ENCODE measurements at regions not wholly inside any gene's neighbourhood (a gene's known extent, or its start where the extent isn't known, plus 50 kb on each side); places are given as distances from the start of the nearest gene placed in this dataset.

- no peak for DNase-seq (ENCODE audit: low spot score)
Observed at GRCh38 chr4:126687655-126688358, 945.0 kb upstream of the INTU start.

DNA sequence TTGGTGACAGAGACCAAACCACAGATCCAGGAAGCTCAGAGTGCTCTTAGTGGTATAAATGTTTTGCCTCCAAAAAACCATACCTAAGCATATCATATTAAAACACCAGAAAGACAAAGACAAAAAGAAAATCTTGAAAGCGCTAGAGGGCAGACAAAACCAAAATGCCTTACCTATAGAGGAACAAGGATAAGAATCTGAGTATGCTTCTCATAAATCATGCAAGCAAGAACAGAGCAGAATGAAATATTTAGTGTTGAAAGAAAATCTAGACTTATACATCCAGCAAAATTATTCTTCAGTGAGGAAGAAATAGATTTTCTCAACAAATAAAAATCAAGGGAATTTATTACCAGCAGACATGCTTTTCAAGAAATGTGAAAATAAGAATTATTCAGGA is 941.0 kb upstream of the INTU start:
- DNase-seq (ENCODE audit: low spot score) = no peak

DNA sequence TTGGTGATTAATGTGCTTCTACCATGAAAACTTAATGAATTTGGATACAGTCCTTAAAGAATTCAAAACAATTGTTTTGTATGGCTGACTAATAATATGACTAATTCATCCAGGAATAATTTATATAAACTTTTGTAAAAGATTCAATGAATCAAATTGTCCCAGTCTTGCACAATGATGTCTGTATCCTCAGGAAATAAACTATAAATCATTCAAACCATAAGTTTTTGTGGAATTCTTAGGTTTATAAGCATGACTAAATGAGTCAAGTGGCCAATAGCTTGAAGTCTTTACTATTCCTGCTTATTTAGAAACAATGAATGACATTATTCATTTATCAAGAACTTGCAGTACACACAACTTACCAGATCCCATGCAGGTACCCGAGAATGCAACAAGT is 935.0 kb upstream of the INTU start:
- no peak for DNase-seq (ENCODE audit: low spot score)

GRCh38 chr4:126698224-126698623 is 934.5 kb upstream of the INTU start:
- no peak for DNase-seq (ENCODE audit: low spot score)

DNA sequence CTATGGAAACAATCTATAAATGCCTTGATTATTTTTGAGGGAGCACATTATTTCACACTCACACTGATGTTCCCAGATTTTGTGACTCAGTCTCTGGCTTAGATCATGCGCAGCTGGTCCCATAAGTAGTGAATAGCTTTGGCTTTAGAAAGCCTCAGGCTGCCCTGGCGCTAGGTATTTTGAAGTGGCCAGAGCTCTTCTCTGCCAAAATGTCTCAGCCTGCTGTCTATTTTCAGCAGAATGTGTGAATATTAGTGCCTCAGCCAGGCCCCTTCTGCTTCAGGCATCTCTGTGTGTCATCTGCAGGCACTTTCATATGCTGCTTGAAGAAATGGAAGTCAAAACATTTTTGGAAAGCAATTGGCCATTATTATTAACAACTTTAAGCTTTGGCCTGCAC is 931.0 kb upstream of the INTU start:
- DNase-seq (ENCODE audit: low spot score) = peak; percentile 23

- DNase-seq (ENCODE audit: low spot score) = no peak
Observed at GRCh38 chr4:126702747-126703146, 930.0 kb upstream of the INTU start.

DNA sequence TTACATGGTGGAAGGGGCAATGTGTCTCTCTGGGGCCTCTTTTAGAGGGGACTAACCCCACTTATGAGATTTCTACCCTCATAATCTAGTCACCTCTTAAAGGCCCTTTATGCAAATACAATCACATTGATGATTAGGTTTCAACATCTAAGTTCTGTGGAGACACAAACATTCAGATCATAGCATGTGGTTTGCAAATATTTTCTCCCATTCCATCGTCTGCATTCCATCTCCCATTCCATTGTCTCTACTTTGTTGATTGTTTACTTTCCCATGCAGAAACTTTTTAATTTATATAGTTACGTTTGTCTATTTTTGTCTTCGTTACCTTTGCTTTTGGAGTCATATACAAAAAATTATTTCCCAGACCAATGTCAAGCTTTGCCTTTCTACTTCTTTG is 927.5 kb upstream of the INTU start:
- no peak for DNase-seq (ENCODE audit: low spot score)

DNA sequence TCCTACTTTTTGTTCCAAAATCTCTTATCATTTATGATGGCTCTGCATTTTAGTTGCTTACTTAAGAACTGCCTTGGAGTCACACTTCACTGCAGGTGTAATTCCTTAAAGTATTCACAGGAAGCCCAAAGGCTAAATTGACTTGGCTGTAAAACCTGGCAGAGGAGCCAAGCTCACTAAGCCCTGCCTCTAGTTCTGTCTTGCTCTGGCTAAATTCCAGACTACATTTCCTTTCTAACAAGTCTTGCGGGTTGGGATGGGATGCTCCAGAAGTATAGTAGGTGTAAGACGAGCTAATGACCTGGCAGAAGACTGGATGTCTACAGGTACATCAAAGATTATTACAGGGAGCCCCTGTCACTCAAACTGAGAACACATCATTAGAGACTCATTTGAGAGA is 924.0 kb upstream of the INTU start:
- no peak for DNase-seq (ENCODE audit: low spot score)

GRCh38 chr4:126710935-126711334 is 921.8 kb upstream of the INTU start:
- DNase-seq (ENCODE audit: low spot score) = no peak

GRCh38 chr4:126715067-126715466 is 917.7 kb upstream of the INTU start:
- no peak for DNase-seq (ENCODE audit: low spot score)

- DNase-seq (ENCODE audit: low spot score) = no peak
Observed at GRCh38 chr4:126715681-126716080, 917.1 kb upstream of the INTU start.

DNA sequence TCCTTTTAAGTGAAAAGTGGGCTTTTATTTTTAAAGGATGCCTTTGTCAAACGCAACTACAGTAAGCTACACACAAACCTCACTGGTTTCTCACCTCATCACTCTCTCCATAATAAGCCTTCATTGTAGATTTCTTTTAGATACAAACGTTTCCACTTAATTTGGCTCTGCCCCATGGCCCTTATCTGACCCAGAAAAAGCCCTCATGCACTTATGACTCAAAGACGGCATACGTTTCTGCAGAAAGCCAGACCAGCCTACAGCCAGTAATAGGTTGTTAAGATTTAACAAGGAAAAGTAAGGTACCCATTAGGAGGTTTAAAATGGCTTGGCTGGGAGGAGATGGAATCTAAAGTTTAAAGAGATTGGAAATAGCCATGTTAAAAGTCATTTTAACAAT is 914.6 kb upstream of the INTU start:
- DNase-seq (ENCODE audit: low spot score) = no peak

DNA sequence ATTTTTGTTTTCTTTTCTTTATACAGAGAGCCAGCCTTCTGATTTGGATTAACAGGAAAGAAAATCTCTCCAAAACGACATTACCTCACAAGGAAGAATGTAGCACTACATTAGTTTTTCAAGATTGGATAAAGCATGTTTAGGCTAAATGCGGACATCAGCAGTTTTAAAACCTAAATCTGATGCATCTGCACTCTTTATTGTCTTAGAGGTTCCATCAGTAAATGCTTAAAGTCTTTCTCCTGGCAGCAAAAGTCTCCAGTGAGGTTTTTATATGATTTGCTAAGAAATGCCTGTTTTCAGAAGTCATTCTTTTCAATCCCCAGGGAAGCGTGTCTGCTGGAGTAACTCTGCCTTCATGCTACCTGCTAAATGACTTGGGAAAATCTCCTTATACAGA is 912.9 kb upstream of the INTU start:
- DNase-seq (ENCODE audit: low spot score) = no peak

DNA sequence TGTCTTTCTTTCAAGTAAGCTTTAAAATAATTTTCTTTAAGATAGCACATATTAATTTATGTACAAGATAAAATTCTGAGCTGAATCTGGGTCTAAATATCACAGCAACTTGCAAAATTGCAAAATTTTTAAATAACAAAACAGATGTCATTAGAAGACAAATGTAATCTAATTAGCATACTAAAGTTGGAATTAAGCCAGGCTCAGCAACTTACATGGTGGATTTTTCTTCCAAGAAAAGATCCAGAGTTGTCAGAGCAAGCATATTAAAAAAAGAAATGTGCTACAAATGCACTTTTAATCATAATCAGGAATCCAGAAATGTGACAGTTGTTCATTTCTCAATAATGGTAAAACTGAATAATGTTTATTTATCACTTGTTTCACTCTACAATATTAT is 906.9 kb upstream of the INTU start:
- no peak for DNase-seq (ENCODE audit: low spot score)

DNA sequence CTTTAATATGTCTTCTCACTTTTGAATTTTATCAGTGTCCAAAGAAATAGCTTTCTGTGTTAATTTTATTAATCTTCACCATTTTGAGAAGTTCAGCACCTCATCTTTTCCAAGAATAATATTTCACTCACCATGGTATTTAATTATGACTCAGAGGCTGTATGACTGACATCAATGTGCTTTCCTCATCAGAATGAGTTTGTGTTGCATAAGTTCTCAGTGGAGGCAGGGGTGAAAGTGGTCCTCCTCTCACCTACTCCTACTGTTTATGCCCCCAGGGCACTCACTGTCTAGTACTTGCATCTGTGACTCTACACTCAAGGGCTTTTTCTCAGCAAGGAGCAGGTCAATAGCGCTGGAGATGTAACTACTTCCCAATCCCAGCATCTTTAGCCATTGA is 905.3 kb upstream of the INTU start:
- DNase-seq (ENCODE audit: low spot score) = no peak

- no peak for DNase-seq (ENCODE audit: low spot score)
Observed at GRCh38 chr4:126731062-126731461, 901.7 kb upstream of the INTU start.

DNA sequence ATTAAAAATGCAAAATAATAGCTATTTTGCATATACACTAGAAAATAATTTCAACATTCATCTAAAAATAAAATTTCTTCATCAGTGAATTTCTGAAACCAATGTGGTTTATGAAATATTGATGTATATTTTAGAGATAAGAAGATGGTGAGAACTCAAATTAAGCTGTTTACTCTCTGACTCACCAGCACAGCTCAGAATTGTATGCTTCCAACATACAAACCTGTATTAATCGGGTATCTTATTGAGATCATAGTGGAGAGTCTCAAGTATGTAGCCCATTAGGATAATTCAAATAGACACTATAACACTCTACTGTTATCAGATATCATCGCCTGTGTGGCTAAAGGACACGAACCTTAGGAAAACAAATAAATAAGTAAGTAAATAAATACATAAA is 899.5 kb upstream of the INTU start:
- no peak for DNase-seq (ENCODE audit: low spot score)

DNA sequence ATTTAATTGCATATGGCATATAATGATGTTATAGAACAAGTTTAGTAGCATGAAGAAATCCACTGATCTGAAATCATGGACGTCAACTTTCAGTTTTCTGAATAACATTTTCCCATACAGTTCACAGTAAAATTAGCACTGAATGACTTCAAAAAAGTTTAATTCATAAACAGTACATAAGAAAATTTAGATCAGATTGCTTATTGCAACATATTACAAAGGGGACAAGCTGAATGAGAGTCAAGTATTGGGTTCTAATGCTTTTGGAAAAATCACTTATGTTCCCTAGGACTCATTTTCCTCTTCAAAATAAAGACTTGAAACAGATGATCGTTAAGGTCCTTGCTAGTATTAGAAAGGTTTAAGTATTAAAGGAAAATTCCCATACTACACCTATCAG is 898.3 kb upstream of the INTU start:
- no peak for DNase-seq (ENCODE audit: low spot score)

DNA sequence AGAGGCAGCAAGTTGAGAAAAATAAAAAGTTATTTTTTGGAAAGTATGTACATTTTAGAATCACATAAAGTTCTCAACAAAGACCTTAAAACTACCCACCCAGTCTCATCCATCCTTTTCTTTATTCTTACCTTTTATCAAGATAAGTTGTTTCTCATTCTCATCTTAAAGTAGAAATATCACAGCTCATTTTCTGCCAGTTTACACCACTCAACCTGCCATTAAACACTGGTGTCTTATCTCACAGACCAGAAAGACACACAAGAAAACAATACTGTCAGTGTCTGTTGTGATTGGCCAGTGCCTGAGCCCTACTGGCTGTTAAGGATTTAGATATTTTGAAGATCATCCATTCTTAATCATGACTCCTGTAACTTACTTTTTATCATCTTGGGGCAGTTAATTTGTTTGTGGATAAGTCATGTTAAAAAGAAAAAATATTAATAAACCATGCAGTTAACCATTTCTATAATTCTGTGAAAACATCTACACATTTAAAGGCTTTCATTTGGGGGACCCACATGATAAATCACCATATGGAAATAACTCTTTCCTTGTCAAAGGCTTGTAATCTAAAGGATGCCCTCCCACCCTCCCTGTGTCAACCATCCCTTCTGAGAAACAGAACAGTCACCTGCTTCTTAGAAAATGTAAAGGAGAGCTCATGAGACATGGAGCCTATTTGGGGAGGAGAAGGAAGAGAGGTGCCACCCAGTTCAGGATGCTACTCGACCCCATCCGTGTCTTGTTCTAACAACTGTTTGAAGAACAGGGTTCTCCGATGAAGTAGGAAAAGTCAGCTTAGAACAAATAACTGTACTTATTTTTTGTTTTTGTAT is 897.2 kb upstream of the INTU start:
- DNase-seq (ENCODE audit: low spot score) = no peak

- no peak for DNase-seq (ENCODE audit: low spot score)
Observed at GRCh38 chr4:126736133-126736518, 896.6 kb upstream of the INTU start.

DNA sequence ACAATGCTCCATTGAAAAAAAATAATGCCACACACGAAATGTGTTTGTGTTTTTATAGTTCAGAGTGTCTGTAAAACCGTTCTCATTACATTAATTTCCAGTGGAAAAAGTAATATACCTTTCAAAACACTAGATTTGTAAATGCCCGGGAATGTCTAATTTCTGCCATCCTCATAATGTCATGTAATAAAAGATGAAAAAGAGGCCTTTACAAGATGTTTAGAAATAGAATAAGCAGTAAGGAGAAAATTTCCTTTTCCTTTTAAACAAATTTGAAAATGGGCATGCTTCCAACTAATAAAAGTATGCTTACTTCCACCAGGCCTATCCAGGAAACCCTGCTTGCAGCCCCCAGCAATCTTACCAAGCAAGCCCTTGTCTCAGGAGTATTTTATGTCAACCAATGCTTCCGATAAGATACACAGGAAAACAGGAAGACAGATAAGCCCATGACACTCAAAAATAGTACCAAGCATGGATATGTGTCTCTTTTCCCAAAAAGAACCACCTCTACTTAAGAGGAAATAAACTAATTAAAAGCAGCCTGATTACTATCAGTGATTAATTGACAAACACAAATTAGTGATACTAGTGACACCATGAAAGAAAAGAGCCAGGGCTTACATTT is 894.7 kb upstream of the INTU start:
- no peak for DNase-seq (ENCODE audit: low spot score)

DNA sequence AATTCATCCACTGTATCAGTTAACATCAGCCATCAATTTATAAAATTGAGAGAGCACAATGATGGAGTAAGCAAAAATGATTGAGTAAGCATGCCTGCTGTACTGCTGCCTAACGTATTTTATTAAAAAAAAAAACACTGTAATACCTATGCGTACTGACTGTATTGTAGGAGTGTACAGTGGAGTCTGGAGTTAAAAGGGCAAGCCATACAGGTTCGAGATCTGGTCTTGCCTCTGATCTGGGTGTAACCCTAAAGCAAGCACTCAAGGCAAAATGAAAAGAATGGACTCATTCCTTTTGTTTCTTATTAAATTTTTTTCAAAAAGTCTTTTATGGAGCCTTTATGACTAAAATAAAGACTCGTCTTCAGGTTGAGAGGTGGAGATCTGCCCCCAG is 894.2 kb upstream of the INTU start:
- no peak for DNase-seq (ENCODE audit: low spot score)

DNA sequence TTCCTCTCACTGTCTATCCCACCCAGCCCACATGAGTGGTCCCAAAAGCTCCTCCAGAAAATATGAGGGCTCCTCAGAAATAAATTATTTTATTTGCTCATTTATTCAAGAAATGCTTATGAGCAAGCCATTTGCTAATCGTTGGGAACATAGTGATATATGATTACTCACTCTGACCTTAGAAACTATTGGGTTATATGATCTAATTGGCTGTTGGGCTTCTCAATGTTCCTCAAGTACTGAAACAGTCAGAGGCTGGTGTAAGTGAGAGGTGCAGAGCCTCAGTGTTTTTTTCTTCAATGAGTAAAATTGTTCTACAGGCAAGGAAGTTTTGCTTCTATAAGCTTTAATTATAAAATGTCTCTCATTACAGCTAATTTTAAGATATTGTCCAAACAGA is 893.8 kb upstream of the INTU start:
- DNase-seq (ENCODE audit: low spot score) = no peak
